ENCODE measurements at regions not wholly inside any gene's neighbourhood (a gene's known extent, or its start where the extent isn't known, plus 50 kb on each side); places are given as distances from the start of the nearest gene placed in this dataset.

GRCh38 chr3:106215047-106215446 is 346.2 kb upstream of the CBLB start:
- DNase-seq (ENCODE audit: low read depth) = no peak

DNA sequence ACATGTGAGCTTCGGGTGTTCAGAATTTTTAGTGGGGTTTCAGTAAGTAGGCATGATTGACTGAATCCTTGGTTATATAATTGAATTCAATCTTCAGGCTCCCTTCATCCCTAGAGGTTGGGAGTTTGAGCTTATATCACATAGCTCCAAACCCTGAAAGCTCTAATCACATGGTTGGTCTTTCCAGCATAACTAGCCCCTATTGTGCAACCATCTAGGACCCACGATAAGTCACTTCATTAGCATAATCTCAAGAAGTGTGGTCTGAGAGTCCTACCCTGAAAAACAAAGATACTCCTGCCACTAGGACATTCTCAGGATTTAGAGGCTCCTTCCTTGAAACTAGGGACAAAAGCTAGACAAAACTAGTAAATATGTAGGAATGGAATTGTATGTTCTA is 348.9 kb upstream of the CBLB start:
- DNase-seq (ENCODE audit: low read depth) = no peak

DNA sequence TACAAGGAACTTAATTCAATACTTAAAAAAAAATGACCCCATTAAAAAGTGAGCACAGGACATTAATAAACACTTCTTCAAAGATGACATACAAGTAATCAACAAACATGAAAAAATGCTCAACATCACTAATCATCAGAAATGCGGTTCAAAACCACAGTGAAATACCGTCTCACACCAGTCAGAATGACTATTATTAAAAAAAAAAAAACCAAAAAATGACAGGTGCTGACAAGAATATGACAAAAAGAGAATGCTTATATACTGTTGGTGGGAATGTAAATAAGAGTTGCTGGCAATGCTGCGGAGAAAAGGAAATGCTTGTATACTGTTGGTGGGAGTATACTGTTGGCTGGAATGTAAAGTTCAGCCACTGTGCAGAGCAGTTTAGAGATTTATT is 358.3 kb upstream of the CBLB start:
- no peak for DNase-seq (ENCODE audit: low read depth)

GRCh38 chr3:106228271-106228670 is 359.5 kb upstream of the CBLB start:
- no peak for DNase-seq (ENCODE audit: low read depth)

GRCh38 chr3:106229495-106230278 is 360.9 kb upstream of the CBLB start:
- no peak for DNase-seq (ENCODE audit: low read depth)

- DNase-seq (ENCODE audit: low read depth) = no peak
Observed at GRCh38 chr3:106231086-106231485, 362.3 kb upstream of the CBLB start.

- DNase-seq (ENCODE audit: low read depth) = no peak
Observed at GRCh38 chr3:106232956-106233355, 364.1 kb upstream of the CBLB start.

GRCh38 chr3:106239195-106239697 is 370.4 kb upstream of the CBLB start:
- no peak for DNase-seq (ENCODE audit: low read depth)

- DNase-seq (ENCODE audit: low read depth) = no peak
Observed at GRCh38 chr3:106241593-106241992, 372.8 kb upstream of the CBLB start.

- no peak for DNase-seq (ENCODE audit: low read depth)
Observed at GRCh38 chr3:106242781-106243180, 374.0 kb upstream of the CBLB start.

DNA sequence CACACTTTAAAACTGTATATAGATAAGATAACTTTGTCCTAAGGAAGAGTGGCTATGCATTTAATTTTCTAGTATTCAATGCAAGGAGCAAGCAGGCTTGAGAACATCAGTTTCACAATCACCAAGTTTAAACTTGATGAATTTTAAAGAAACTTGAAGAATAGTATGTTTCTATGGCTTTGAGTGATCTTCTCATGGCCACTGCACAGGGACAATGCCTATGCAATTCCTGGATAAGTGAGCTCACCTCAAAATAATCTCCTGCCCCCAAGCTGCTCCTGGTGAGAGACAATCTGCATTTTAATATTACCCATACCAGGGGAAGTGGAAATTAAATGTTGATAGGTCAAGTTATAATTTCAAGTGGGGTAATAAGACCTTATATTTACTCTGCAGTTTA is 376.6 kb upstream of the CBLB start:
- DNase-seq (ENCODE audit: low read depth) = no peak

GRCh38 chr3:106247902-106248684 is 379.3 kb upstream of the CBLB start:
- DNase-seq (ENCODE audit: low read depth) = no peak

DNA sequence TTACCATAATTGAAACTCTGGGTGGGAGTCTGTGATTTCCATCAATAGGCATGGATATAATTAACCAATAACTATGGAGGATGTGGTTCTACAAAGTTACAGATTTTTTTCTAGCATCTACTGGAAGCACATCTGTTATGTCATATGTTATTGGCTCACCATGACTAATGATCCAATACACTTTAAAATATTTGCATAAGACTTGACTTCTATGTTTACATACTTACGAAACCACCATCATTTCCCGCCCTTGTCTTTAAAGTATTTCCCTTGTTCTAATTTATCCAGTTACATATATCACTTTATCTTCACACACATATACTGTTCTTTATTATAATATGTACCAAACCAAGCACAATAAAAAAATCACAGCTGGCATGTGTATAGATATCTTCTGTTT is 380.3 kb upstream of the CBLB start:
- DNase-seq (ENCODE audit: low read depth) = no peak

- DNase-seq (ENCODE audit: low read depth) = no peak
Observed at GRCh38 chr3:106249981-106250380, 381.2 kb upstream of the CBLB start.

DNA sequence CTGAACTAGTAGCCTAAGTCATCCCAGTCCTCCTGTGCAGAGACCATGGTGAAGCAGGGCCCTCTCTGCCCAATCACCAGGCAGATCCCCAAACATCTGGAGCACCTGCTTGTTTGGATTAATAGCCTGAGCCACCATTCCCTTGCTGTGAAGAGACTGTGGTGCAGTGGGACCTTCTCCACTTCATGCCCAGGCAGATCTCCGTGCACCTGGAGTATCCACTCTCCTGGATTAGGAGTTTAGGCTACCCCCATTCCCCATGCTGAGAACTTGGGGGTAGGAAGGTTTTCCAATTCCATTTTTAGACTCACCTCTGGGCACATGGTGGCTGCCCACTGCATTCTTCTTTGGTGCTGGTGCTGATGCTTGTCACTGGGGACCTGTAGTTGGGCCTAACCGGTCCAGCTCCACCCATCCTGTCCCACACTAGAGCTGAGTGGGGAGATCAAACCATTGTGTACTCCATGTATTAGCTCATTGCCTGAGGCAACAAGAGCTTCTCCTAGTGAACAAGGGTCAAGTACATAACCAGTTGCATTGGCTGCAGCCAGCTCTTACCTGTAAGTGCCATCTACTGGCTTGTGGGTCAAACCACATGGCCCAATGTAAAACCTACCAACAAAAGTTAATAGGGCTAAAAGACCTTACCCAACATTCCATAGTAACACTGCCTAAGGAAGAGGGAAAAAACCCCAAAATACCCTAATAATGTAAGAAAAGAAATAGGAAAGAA is 382.5 kb upstream of the CBLB start:
- DNase-seq (ENCODE audit: low read depth) = no peak

GRCh38 chr3:106255870-106256248 is 387.0 kb upstream of the CBLB start:
- DNase-seq (ENCODE audit: low read depth) = no peak

DNA sequence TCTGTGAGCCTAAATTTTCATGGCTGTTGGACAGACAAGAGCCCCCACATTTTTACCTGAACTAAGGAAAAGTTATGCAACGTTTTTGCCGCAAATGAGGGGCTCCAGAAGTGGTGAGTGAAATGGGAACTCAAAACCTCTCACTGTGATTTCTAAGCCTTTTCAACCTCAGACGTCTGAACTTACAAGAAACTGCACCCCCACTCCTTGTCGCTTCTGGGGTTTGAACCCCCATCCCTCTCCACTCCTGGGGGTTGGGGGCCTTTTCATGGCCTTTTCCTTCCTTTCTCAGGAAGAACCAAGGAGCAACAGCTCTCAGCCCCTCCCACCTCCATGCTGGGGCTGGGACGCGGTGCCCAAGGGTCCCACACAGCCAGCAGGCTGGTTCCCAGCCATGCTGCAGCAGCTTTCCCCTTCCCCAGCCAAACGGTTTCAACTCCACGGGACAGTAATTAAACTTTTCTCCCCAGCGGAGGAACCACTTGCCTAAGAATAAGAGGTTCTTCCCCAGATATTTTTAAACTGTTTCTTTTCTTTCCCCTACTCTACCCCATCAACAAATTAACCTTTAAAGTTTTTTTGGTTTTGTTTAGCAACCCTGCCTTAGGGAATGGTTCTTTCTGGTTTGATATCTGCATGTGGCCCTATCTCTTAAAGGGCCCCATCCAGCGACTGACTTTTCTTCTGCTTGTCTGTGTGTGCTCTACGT is 387.6 kb upstream of the CBLB start:
- DNase-seq (ENCODE audit: low read depth) = no peak

DNA sequence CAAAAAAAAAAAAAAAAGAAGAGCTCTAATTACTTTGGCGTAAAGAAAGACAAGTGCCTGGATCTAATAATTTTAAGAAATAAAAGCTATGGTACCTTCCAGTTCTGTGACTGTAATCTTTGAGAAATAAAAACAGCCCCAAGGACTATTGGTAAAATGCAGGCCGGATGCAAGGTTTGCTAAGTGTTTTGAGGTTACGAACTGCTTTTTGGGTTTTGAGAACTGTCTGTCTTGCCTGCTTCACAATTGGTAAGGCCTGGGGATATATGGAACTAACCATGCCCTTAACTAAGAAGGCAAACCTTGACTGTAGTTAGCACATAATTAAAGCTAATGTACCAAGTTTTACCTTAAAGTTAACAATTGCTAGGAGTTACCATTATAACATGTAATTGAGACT is 388.4 kb upstream of the CBLB start:
- no peak for DNase-seq (ENCODE audit: low read depth)

GRCh38 chr3:106261396-106261795 is 392.6 kb upstream of the CBLB start:
- no peak for DNase-seq (ENCODE audit: low read depth)

GRCh38 chr3:106261915-106262683 is 393.3 kb upstream of the CBLB start:
- no peak for DNase-seq (ENCODE audit: low read depth)

GRCh38 chr3:106263011-106263410 is 394.2 kb upstream of the CBLB start:
- no peak for DNase-seq (ENCODE audit: low read depth)
